Activated CD4-positive, CD25-positive, alpha-beta regulatory T cell (primary cell): ENCODE measurements at regions not wholly inside any gene's neighbourhood (a gene's known extent, or its start where the extent isn't known, plus 50 kb on each side); places are given as distances from the start of the nearest gene placed in this dataset.

ENCODE experiments used
- DNase-seq, 4 experiments: peaks; one replicate each; lab custom pipeline; 2025; lab: John Stamatoyannopoulos, UW

- no peak for DNase-seq
Measured at GRCh38 chr17:56648321-56648720, 54.8 kb downstream of the NOG start.

DNA sequence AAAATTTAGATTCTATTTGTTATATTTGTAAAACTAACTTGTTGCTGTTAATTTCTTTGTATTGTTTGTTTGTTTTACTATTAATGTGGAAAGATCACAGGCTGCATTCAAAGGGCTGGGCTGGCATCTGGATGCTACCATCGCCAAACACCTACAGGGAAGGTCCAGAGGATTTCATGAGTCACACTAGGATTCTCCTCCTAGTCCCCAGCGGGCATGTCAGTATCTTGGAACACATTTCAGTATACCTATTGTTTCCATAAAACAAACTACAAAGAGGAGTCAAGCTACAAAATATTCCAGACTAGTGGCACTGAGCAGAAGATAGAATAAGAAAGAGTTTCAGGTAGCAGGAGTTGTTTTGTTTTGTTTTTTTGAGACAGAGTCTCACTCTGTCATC lies 55.3 kb downstream of the NOG start:
- DNase-seq, result no peak

GRCh38 chr17:56652628-56653027 lies 59.1 kb downstream of the NOG start:
- no peak for DNase-seq

- DNase-seq, result peak; percentile 20 to 46 (median 31)
Measured at GRCh38 chr17:56653877-56654276, 60.4 kb downstream of the NOG start.

DNA sequence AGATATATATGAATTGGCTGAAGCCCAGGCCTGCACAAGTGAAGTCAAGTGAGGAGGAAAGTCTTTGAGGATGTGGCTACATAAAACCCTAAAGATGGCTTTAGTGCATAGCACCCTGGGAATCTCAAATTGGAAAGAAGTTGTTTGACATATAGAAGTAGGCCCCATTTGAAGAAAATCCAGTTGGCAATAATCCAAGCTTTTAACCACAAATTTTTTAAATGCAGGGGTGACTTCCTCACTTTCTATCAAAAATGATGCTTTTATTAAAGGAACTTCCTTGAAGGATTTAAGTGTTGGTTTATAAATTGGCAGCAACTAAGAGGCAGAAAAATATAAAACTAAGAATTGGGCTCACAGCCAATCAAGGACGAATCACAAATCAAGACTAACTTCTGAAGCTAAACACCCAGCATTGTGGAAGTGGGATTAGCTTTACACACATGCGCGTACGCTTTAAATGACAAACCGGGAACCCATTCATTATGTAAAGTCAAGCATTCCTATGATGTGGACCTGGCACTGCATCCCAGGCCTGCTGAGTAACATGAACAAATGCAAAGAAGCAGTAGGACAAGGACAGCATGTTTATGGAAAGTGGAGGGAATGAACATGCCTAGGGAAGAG lies 63.3 kb downstream of the NOG start:
- DNase-seq, result no peak

DNA sequence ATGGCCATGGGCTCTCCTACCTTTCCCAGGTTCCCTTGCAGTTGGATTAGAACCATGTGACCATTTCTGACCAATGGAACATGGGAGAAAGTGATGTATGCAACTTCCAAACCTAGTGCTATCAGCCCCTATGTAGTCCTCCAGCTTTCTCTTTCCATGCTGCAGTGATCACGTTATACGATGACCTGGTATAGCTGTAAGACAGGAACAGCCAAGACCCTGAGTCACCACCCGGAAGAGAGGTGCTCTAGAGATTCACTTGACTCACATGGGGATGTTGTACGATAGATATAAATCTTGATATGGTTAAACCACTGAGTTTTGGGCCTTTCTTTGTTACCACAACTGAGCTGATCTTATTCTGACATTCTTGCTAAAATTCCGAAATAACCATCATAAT lies 65.1 kb downstream of the NOG start:
- no peak for DNase-seq

GRCh38 chr17:56659622-56660021 lies 66.1 kb downstream of the NOG start:
- no peak for DNase-seq

- DNase-seq, result no peak
Measured at GRCh38 chr17:56661906-56662305, 68.4 kb downstream of the NOG start.

- DNase-seq, result no peak
Measured at GRCh38 chr17:56665864-56666263, 72.4 kb downstream of the NOG start.

DNA sequence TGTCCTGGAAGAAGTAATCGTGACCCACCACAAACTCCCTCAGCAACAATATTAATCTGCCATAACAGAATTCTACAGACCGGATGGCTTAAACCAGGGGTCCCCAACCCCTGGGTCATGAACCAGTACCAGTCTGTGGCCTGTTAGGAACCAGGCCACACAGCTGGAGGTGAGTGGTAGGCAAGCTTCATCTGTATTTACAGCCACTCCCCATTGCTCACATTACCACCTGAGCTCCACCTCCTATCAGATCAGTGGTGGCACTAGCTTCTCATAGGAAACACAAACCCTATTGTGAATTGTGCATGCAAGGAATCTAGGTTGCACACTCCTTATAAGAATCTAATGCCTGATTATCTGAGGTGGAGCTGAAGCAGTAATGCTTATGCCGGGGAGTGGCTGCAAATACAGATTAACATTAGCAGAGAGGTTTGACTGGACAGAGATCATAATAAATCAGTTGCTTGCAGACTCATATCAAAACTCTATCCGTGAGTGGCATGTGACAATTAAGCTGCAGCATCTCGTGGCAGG lies 74.5 kb downstream of the NOG start:
- no peak for DNase-seq

DNA sequence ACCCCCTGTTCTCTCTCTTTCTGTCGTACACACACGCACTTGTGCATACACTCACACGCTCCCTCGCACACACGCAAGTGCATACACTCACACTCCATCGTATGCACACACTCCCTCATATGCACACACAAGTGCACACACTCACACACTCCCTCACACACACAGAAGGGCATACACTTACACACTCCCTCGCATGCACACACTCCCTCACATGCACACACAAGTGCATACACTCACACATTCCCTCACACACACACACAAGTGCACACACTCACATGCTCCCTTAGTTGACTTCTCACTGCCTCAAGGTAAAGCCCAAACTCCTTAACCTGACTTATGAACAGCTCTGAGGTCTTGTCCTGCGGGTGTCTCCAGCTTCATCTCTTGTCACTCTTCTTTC lies 78.7 kb downstream of the NOG start:
- no peak for DNase-seq

GRCh38 chr17:56674401-56674925 lies 81.0 kb downstream of the NOG start:
- DNase-seq, result no peak

DNA sequence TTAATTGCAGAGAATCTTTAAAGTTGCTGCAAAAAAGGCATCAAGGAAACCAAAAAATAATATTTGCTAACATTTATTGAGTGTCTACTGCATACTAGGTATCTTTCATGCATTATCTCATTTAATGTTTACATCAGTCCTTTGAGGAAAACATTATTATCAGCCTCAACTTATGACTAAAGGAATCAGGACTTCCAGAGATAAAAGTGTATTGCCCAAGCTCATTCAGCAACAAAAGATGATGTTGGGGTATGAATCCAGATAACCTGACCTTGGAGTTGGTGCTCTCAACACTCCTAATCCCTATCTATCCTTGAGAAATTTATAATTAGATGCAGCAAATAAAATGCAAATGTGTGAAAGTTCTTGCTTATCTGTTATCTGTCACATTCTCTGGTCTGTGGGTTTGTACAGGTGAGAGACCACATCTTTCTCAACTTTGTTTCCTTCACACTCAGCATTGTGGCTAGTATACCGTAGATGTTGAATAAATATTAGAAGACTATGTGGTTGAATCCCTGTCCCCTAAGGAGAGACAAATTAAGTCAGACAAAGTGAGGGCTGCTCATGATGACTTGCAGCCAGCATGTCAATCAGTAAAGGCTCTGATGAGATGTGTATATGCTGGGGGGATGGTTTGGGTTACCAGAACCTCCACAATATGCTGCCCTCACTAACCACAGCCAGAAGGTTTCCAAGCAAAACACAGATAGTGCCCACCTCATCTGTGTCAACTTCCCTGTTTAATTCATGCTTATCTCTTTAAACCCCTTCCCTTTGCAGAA lies 82.6 kb downstream of the NOG start:
- no peak for DNase-seq

DNA sequence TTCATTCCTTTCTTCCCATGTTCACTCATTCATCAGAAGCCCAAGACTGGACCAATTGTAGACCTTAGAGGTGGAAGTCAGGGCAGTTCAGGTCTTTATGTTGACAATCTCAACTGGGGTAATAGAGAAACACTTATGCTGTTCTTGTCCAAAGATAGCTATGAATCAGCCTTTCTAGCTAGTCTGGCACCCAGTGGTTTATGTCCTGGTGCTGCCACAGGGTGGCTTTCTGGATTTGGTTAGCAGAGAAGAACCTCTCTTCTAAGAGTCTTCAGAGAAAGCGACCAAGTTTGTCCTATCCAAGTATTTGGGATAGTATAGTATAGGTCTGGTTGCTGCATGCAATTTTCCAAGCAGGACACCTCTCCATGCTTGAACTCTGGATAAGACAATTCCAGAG lies 83.3 kb downstream of the NOG start:
- no peak for DNase-seq

DNA sequence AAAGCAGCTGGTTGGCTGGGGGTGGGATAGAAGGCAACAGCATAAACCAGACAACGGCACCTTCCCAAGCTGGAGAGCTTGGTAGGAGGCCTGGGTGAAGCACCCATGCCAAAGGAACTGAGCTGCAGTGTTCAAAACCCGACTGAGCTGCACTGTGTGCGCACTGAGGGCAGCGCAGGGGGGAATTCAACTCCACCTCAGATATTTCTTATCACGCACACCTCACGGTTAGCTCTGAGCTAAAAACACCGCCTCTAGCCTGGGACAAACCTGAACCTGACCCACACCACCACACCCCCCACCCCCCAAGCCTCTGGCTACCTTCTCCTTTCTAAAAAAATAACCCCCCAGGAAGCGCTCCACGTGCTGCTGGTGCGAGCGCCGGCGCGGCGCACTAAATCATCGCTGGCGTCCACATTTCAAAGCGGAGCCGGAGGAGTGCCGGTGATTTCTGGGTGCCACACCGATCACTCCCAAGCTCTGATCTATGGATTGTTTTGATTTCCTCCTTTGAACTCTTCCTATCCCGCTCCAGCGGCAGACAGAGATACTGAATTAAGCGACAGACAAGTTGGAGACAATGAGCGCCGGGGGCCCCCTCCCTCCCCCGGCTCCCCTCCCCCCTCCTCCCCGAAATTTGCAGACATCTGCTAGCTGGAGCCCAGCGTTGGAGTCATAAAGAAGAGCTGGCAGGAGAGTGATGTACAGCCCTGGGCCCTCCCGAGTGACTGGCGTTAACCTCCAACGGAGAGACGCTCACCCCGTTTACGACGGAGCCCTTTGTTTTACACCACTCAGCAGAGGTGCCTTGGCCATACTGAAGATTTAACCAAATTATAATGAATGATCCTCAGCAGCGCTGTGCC lies 85.0 kb downstream of the NOG start:
- DNase-seq, result no peak

DNA sequence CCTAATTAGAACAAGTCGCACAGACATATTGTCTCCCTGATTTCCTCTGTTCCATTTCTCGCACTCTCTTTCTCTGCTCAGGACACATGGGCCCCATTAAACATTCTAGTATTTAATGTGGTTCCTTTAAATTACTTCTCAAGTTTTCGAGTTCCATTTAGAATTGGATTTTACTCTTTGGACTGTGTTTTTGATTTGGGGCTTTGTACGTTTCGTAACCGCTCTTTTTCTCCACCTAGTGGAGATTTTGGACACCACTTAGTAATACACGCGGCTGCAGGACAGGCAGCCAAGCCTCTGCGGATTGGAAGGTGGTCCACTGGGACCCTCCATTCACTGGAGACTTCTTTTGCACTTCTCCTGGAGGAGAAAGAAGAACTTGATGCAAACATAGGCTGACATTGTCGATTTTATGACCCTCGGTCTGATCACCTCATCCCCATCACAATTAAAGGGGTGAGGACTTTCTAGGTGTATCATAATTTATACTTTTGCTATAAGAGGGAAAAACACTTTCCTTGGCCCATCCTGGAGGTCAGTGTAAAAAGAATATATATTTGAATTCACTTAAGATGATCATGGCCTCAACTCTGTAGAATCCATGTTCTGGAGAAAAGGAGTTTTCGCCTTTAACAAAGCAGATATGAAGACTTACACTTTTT lies 85.7 kb downstream of the NOG start:
- DNase-seq, result no peak

DNA sequence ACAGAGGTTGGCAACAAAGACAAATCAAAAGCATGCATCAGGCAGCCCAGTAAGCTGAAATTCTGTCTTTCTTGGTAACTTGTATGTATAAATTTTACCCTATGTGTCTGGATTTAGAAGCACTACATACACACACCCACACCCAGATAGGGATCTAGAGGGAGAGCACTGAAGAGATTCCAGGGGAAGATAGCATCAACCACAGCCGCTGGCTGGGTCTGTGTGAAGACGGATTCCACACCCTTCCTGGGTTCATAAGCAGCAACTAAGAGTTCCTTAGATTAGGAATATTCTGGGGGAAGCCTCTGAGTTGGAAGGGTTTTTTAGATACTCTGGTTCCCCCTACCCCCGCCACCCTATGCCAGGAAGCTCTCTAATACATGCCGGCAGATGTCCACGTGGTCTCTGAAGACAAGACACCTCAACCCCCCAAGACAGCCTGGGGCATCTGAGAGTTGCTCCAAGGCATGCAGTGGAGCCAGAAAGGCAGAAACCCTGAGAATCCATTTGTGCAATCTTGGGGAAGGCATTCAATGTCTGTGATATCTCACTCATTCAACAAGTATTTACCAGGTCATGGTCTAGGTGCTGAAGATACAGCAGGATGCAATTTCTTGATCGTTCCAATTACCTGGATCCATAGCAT lies 86.4 kb downstream of the NOG start:
- DNase-seq, result no peak

DNA sequence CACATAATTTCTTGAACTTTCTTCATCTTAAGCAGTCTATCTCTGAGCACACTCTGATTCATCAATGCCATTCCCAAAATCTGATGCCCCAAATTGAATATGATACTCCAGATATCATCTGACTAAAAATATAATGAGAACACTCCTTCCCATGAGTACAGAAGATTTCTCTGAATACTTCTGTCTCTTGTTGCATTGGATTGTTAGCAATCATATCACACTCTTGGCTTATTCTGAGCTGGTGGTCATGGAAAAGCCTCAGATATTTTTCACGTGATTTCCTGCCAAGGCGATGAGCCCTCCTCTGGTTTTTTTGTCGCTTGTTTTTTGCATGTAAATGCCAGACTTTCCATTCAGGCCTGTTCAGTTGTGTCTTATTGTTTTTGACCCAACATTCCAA lies 87.2 kb downstream of the NOG start:
- DNase-seq, result no peak

DNA sequence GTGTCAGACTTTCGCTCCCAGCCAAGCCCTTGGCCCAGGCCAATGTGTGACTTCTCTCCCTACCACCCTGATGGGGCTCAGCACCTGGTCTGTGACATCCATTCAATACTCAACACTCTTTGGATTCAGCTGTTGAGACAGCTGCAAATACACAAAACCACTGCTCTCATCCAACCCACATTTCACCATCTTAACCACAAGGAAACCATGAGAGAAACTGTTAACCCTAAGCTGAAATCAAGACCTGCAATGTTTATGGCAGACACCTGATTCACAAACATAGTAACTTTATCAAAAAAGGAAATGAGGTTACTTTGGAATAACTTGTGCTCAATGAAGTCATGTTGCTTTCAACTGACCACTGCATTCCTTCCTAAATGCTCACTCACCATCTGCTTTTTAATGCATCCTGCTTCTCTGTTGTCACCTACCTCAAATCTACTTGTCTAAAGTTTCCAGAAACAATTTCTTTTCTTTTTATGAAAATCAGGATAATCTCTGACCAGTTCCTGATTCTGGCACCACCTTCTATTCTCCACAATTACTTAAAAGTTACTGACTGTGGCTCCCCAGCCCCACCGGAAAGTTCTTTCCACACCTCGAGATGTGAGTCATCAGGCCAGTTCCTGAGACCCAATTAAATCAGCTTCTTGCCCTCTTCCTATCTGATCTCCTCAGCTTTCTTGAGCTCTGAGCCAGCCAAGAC lies 88.2 kb downstream of the NOG start:
- no peak for DNase-seq

DNA sequence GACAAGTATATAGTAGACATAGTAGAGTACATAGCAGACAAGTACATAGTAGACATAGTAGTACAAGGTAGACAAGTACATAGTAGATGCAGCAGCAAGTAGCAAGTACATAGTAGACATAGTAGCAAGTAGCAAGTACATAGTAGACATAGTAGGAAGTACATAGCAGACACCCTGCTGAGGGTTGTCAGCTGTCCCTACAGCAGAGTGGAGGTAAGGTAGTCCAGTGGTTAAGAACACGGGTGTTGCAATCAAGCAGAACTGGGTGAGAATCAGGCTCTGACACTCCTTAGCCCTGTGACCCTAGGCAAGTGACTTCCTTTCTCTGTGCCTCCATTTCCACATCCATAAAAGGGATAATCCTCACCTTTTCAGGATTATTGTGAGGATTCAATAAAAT lies 94.7 kb downstream of the NOG start:
- no peak for DNase-seq
